GM12875 (cell line): ENCODE measurements at regions not wholly inside any gene's neighbourhood (a gene's known extent, or its start where the extent isn't known, plus 50 kb on each side); places are given as distances from the start of the nearest gene placed in this dataset.

Source experiments
- H3K4me3 ChIP-seq: one replicate; pipeline ENCODE4 v1.5.1; 2011; ENCODE audit warnings: low read depth, low read length, control low read depth
- TF ChIP-seq, protein P1 (sequence below): IDR thresholded peaks from 2 replicates; pipeline ENCODE4 v1.5.1; 2011; ENCODE audit warnings: low read depth, mild to moderate bottlenecking, control low read depth, inconsistent platforms, low read length, moderate library complexity, borderline replicate concordance; ENCODE audit not compliant: insufficient read depth

DNA sequence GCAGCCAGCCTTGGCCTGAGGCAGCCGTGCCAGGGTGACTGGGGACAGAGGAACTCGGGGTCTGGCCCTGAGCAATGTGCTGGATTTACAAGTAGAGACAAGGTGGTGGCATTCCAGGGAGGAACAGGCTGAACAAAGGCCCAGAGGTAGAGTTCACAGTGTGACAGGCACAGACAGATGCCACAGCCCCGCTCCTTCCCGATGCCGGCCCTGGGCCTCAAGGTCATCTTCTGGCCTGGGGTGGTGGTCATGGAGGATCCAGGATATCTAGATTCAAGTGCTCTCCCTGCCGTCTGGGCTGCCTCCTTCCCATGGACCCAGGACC is 68.9 kb upstream of the COL13A1 start:
- TF ChIP-seq, protein P1, sequence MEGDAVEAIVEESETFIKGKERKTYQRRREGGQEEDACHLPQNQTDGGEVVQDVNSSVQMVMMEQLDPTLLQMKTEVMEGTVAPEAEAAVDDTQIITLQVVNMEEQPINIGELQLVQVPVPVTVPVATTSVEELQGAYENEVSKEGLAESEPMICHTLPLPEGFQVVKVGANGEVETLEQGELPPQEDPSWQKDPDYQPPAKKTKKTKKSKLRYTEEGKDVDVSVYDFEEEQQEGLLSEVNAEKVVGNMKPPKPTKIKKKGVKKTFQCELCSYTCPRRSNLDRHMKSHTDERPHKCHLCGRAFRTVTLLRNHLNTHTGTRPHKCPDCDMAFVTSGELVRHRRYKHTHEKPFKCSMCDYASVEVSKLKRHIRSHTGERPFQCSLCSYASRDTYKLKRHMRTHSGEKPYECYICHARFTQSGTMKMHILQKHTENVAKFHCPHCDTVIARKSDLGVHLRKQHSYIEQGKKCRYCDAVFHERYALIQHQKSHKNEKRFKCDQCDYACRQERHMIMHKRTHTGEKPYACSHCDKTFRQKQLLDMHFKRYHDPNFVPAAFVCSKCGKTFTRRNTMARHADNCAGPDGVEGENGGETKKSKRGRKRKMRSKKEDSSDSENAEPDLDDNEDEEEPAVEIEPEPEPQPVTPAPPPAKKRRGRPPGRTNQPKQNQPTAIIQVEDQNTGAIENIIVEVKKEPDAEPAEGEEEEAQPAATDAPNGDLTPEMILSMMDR: no peak
- H3K4me3 ChIP-seq: no peak overlapping the region

DNA sequence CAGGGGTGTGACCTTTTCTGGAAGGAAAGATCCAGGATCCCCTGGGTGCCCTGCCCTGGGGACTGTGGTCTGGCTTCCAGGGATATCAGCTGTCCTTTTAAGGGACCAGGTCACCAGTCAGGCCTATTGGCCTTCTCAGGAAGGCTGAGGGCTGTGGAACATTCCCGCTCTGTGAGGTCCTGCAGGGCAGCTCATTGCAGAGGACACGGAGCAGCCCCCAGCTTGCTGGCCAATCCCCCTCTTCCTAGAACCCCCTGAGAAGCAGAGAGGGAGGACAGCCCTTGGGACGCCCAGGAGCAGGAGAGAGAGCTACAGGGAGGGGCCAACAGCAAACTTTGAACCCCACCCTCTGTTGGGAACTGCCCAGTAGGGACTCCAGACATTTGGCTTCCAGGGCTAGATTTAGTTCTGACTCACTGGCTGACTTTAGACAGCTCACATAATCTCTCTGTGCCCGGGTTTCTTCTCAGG is 67.9 kb upstream of the COL13A1 start:
- H3K4me3 ChIP-seq: no peak overlapping the region
- TF ChIP-seq, protein P1: no peak

DNA sequence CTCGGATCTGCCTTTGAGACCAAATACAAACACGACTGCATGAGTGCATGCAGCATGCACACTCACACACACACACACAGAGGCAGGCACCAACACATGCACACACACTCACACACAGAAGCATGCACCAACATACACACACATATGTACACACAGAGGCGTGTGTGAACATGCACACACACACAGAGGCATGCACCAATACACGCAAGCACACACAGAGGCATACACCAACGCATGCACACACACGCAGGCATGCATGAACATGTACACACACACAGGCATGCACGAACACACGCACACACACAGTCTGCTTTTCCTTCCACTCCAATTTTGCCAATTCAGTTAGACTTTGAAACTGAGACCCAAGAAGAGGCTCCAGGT is 67.3 kb upstream of the COL13A1 start:
- H3K4me3 ChIP-seq: no peak overlapping the region
- TF ChIP-seq, protein P1: no peak

DNA sequence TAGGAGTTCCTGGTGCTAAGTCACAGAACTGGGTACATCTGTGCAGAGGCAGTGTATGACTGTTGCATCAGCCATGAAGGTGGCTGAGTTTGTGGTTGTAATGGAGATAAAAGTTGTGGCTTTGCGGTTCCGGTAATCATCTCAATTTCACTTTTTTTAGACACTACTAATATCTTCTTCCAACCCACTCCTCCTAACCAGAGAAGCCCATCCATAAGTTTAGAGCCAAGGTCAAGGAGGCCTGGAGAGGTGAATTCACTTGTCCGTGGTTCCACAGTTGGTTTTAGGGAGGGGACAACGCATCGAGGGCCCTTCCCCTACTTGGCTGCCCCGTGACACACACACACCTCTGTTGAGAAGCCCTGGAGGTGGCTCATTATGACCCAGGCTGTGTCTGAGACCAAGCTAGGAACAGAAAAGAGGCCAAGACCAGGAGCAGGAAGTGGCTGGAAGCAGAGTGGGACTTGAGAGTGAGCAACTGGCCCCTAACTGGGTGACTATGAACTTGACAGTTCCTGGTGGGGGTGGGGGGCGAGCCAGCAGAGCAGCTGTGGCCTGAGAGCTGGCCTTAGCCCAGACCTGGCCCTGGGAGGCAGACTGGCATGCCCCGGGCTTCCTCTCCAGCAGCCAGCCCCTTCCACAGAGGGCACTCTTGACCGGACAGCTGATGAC is 66.8 kb upstream of the COL13A1 start:
- TF ChIP-seq, protein P1: no peak
- H3K4me3 ChIP-seq: no peak overlapping the region

DNA sequence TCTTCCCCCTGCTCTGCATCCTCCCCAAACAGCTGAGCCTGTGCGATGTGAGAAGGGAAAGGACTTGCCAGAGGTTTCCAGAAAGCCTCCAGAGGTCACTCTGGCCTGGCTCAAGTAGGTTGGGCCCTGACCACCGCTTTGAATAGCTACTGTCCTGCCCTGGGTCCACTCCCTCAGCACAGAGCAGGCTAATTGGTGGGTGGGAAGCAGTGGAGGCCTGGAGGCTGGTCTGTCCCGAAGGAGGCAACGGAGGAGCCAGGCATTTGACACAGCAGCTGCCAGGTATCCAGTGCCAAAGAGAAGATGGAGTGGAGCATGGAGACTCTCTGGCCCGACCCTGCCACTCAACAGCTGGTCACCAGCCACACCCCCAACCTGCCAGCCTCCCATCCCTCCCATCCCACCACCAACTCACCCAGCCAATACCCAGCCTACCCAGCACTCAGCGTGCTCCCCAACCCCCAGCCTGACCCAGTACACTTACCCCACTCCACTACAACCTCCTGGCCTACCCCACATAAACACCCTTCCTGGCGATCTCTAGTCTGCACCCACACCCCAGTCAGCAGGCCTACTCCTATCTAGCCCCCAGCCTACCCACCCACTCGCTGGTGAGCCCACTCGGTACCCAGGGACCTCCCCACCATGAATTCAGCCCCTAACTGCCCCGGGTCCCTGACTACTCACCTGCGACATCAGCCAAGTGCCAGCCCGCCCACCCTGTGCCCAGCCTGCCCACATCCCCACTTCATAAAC is 64.6 kb upstream of the COL13A1 start:
- TF ChIP-seq, protein P1: no peak

DNA sequence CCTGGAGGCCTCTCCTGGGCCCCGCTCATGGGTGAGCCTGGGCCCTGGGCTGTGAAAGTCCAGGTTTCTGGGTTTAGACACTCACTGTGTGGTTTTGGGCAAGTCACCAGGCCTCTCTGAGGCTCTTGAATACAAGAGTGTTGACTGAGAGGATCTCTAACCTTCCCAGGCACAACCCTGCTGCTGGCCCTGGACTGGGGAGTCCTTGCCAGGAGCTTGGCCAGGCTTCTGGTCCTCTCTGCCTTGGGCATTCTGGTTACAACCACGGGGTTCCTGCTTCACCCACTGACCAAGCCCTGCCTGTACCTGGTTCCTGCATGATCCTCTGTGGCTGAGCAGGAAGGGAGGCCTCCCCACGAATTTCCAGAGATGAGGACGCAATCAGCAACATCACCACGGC is 63.6 kb upstream of the COL13A1 start:
- no peak overlapping the region for H3K4me3 ChIP-seq
- TF ChIP-seq, protein P1: no peak

More for the DNA sequence above, 64.6 kb upstream of the COL13A1 start:
- no peak overlapping the region for H3K4me3 ChIP-seq

DNA sequence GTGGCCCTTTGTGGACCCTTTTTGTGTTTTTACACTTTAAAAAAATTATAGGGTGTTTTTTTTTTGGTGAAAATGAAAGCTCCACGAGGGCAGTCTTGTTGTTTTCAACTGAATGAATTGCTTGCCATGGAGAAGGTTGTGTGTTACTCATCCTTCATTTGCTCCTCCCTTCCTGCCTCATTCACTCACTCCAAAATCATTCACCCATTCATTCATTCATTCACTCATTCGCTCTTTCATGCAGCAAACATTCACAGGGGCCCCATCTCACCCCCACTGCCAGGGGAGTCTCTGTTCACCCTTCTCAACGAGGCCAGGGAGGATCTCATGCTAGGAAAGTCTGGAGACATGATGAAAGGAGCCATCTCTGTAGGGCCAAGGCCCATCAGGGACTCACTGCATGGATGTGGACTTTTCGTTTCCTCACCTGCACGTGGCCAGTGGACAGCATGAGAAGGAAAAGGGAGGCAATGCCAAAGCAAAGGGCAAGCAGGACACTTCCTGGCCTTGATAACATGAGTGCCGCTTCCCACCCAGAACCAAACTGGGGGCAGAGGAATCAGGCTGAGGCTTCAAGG is 62.8 kb upstream of the COL13A1 start:
- H3K4me3 ChIP-seq: no peak overlapping the region
- TF ChIP-seq, protein P1: no peak
